Smooth muscle cell (in vitro differentiated cells): ENCODE measurements at regions not wholly inside any gene's neighbourhood (a gene's known extent, or its start where the extent isn't known, plus 50 kb on each side); places are given as distances from the start of the nearest gene placed in this dataset.

ENCODE experiments used
- DNase-seq: peaks from one replicate; lab custom pipeline; 2025; ENCODE audit not compliant: unreplicated experiment; lab: John Stamatoyannopoulos, UW
- H2AFZ ChIP-seq: fragments of 200-600 bp; sonication (generic); 2 replicates; pipeline ENCODE4 v1.6.0; 2016; ENCODE audit warnings: antibody characterized with exemption, low read depth, mild to moderate bottlenecking
- H3F3A ChIP-seq: fragments of 200-600 bp; sonication (generic); 2 replicates; pipeline ENCODE4 v1.6.0; 2017; ENCODE audit warnings: antibody characterized with exemption, low read depth
- H3K27ac ChIP-seq: fragments of 200-600 bp; sonication (generic); 2 replicates; pipeline ENCODE4 v1.5.1; 2016; ENCODE audit warnings: low read depth, mild to moderate bottlenecking
- H3K27me3 ChIP-seq: fragments of 200-600 bp; sonication (generic); 2 replicates; pipeline ENCODE4 v1.6.1; 2016; ENCODE audit warnings: low read depth, mild to moderate bottlenecking
- H3K36me3 ChIP-seq: fragments of 200-600 bp; sonication (generic); 2 replicates; pipeline ENCODE4 v1.5.1; 2016; ENCODE audit warnings: low read depth
- H3K4me1 ChIP-seq: fragments of 200-600 bp; sonication (generic); 2 replicates; pipeline ENCODE4 v1.5.1; 2016; ENCODE audit warnings: low read depth
- H3K4me2 ChIP-seq: fragments of 200-600 bp; sonication (generic); 2 replicates; pipeline ENCODE4 v1.6.0; 2016; ENCODE audit warnings: mild to moderate bottlenecking
- H3K4me3 ChIP-seq: fragments of 200-600 bp; sonication (generic); 2 replicates; pipeline ENCODE4 v1.5.1; 2016; ENCODE audit warnings: mild to moderate bottlenecking
- H3K79me2 ChIP-seq: fragments of 200-600 bp; sonication (generic); 2 replicates; pipeline ENCODE4 v1.6.0; 2016; ENCODE audit warnings: low read depth, mild to moderate bottlenecking
- H3K9ac ChIP-seq: fragments of 200-600 bp; sonication (generic); 2 replicates; pipeline ENCODE4 v1.6.0; 2016; ENCODE audit warnings: low read depth
- H3K9me3 ChIP-seq: fragments of 200-600 bp; sonication (generic); replicated peaks from 2 replicates; pipeline ENCODE4 v1.5.1; 2016; ENCODE audit warnings: low read depth
- H4K20me1 ChIP-seq: fragments of 200-600 bp; sonication (generic); 2 replicates; pipeline ENCODE4 v1.6.0; 2016; ENCODE audit warnings: low read depth
- WGBS: methylation state at CpG from one replicate; pipeline ENCODE4 v1.1.7; 2016; ENCODE audit warnings: low lambda C conversion rate; 5-methylcytosine and 5-hydroxymethylcytosine counted together
- TF ChIP-seq, protein P1 (sequence below): fragments of 200-600 bp; sonication (generic); IDR thresholded peaks from 2 replicates; pipeline ENCODE4 v1.5.1; 2017; ENCODE audit warnings: borderline replicate concordance, mild to moderate bottlenecking, antibody characterized with exemption; ENCODE audit not compliant: insufficient read depth, poor library complexity, severe bottlenecking

DNA sequence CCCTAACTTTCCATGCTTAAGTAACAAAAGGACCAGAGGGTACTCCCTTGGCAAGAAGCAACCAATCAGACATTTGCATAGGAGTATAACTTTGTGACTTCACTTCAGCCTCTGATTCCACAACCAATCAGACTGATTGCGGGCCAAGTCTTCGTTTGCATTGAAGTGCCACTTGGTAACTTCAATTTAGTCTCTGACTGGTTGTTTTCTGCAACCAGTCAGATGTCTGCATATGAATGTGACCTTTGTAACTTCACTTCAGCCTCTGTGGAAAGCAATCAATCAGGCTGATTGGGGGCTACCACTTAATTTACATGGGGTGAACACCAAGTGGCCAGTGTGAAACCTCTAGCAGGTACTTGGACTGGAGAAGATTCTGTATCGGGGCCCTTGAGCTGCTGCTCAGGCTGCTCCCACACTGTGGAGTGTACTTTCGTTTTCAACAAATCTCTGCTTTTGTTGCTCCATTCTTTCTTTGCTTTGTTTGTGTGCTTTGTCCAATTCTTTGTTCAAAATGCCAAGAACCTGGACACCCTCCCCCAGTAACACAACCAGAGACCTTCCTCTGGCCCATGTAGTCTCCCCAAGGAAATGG lies 241.5 kb downstream of the ACKR3 start:
- Histone ChIP-seq H3K27me3 (no peaks in the 10 kb centered on the region), H3K27ac (no peak overlapping the region), H3K4me2 (no peak overlapping the region), H3K4me1 (no peaks in the 10 kb centered on the region), H3K79me2 (no peaks in the 10 kb centered on the region), H3K9ac (no peak overlapping the region), H3K4me3 (no peak overlapping the region), H4K20me1 (no peaks in the 10 kb centered on the region), H3F3A (no peaks in the 10 kb centered on the region), H3K36me3 (no peaks in the 10 kb centered on the region), H3K9me3 (no peaks in the 10 kb centered on the region), H2AFZ (no peak overlapping the region)
- DNase-seq, result no peak
- 93% methylated on average over 4 of the region's 4 CpGs for WGBS
- TF ChIP-seq, protein P1, sequence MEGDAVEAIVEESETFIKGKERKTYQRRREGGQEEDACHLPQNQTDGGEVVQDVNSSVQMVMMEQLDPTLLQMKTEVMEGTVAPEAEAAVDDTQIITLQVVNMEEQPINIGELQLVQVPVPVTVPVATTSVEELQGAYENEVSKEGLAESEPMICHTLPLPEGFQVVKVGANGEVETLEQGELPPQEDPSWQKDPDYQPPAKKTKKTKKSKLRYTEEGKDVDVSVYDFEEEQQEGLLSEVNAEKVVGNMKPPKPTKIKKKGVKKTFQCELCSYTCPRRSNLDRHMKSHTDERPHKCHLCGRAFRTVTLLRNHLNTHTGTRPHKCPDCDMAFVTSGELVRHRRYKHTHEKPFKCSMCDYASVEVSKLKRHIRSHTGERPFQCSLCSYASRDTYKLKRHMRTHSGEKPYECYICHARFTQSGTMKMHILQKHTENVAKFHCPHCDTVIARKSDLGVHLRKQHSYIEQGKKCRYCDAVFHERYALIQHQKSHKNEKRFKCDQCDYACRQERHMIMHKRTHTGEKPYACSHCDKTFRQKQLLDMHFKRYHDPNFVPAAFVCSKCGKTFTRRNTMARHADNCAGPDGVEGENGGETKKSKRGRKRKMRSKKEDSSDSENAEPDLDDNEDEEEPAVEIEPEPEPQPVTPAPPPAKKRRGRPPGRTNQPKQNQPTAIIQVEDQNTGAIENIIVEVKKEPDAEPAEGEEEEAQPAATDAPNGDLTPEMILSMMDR, result no peak

DNA sequence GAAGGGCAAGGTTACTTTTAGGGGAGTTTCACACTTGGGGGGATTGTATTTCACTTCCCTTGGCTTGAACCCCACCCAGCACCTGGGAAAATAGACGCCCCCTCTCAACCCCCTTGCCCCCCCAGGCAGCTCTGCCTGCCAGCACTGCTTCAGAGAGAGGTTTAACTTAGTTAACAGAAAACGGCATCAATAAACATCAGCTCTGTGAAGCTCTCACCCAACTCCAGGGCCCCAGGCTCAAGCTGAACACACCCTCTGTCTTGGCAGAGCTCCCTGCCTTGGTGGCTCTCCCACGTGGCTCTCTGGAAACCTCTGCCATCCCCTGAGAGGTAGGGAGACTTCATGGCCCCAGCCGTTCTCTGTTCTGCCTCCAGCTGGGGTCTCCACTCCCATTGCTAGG lies 244.1 kb downstream of the ACKR3 start:
- no peaks in the 10 kb centered on the region for H3K79me2 ChIP-seq
- no peaks in the 10 kb centered on the region for H4K20me1 ChIP-seq
- H3K4me3 ChIP-seq, result no peak overlapping the region
- H3K27ac ChIP-seq, result no peak overlapping the region
- H3F3A ChIP-seq, result no peaks in the 10 kb centered on the region
- H3K9ac ChIP-seq, result no peak overlapping the region
- no peaks in the 10 kb centered on the region for H3K9me3 ChIP-seq
- TF ChIP-seq, protein P1, result no peak
- no peaks in the 10 kb centered on the region for H3K4me1 ChIP-seq
- no peak for DNase-seq
- no peak overlapping the region for H2AFZ ChIP-seq
- H3K36me3 ChIP-seq, result no peaks in the 10 kb centered on the region
- no peaks in the 10 kb centered on the region for H3K27me3 ChIP-seq
- no peak overlapping the region for H3K4me2 ChIP-seq
- 71% methylated on average over 4 of the region's 4 CpGs for WGBS

DNA sequence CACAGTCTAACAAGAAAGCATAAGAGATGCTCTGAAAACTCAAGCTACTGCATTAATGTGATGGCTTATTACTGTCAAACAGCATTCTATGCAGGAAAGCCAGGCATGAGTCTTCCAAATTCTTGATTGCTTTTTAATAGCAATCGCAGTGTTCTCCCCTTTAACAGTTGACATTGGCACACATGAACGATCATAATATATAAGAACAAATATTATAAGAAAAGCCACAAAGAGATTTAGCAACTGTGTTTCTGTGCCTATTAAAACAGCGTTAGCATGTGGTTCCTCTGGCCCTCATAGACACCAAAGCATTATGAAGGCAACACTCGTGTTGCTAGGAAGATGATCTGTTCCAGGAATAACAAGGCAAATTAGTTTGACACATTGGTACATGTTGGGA lies 245.0 kb downstream of the ACKR3 start:
- Histone ChIP-seq H3K9ac (no peak overlapping the region), H3K27ac (no peak overlapping the region), H3K79me2 (no peaks in the 10 kb centered on the region), H3K4me1 (no peaks in the 10 kb centered on the region), H2AFZ (no peak overlapping the region), H3K36me3 (no peaks in the 10 kb centered on the region), H3K27me3 (no peaks in the 10 kb centered on the region), H3K4me2 (no peak overlapping the region), H3K9me3 (no peaks in the 10 kb centered on the region), H4K20me1 (no peaks in the 10 kb centered on the region), H3F3A (no peaks in the 10 kb centered on the region), H3K4me3 (no peak overlapping the region)
- 98% methylated on average over 4 of the region's 4 CpGs for WGBS
- no peak for DNase-seq
- TF ChIP-seq, protein P1, result no peak

DNA sequence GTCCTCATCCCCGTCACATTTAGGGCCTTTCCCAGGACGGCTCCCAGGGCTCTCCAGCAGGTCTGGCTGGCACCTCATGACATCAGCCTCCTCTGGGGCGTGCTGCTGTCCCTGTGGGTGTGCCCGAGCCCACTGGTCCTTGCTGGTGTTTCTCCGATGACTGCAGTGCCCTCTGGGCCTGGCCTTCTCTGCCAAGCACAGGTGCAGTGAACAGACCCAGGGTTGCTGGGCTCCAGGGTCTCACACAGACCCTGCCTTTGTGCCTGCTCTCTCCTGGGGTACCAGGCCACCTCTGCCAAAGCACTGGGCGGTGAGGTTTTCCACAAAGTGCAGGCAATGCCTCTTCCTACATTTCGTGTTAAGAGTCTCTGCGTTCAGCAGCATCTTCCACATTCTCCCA lies 246.1 kb downstream of the ACKR3 start:
- H3K9ac ChIP-seq, result no peak overlapping the region
- H3K36me3 ChIP-seq, result no peaks in the 10 kb centered on the region
- WGBS, result 95% methylated on average over 8 of the region's 8 CpGs
- H3K79me2 ChIP-seq, result no peaks in the 10 kb centered on the region
- H3K27me3 ChIP-seq, result no peaks in the 10 kb centered on the region
- no peaks in the 10 kb centered on the region for H3K4me1 ChIP-seq
- H3K4me3 ChIP-seq, result no peak overlapping the region
- H3K9me3 ChIP-seq, result no peaks in the 10 kb centered on the region
- no peak for DNase-seq
- no peak overlapping the region for H2AFZ ChIP-seq
- H3K27ac ChIP-seq, result no peak overlapping the region
- no peak overlapping the region for H3K4me2 ChIP-seq
- H3F3A ChIP-seq, result no peaks in the 10 kb centered on the region
- no peaks in the 10 kb centered on the region for H4K20me1 ChIP-seq
- TF ChIP-seq, protein P1, result no peak
